H9 (cell line): ENCODE measurements at regions not wholly inside any gene's neighbourhood (a gene's known extent, or its start where the extent isn't known, plus 50 kb on each side); places are given as distances from the start of the nearest gene placed in this dataset.

Experiments
- DNase-seq: peaks from one replicate; pipeline ENCODE4 v3.0.0-alpha.2; 2017
- H2AFZ ChIP-seq: one replicate; pipeline ENCODE4 v1.6.1; 2013; ENCODE audit warnings: mild to moderate bottlenecking, low read length, control low read depth, moderate library complexity
- H2AK5ac ChIP-seq: 2 replicates; pipeline ENCODE4 v1.6.1; 2013; ENCODE audit warnings: low read length, control low read depth, mixed read lengths; ENCODE audit not compliant: insufficient read length
- H2BK120ac ChIP-seq: one replicate; pipeline ENCODE4 v1.6.1; 2013; ENCODE audit warnings: low read depth, mild to moderate bottlenecking, low read length, control low read depth, inconsistent platforms; ENCODE audit not compliant: poor library complexity, severe bottlenecking
- H2BK12ac ChIP-seq: 2 replicates; pipeline ENCODE4 v1.6.1; 2013; ENCODE audit warnings: low read length, control low read depth, mixed read lengths, low read depth; ENCODE audit not compliant: insufficient read length
- H2BK15ac ChIP-seq: 2 replicates; pipeline ENCODE4 v1.6.1; 2013; ENCODE audit warnings: low read depth, low read length, control low read depth
- H2BK20ac ChIP-seq: one replicate; pipeline ENCODE4 v1.6.1; 2013; ENCODE audit warnings: low read depth, mild to moderate bottlenecking, low read length, control low read depth, inconsistent platforms; ENCODE audit not compliant: poor library complexity, severe bottlenecking
- H2BK5ac ChIP-seq: 2 replicates; pipeline ENCODE4 v1.6.1; 2013; ENCODE audit warnings: low read length, control low read depth, mixed read lengths; ENCODE audit not compliant: insufficient read length
- H3K14ac ChIP-seq: 2 replicates; pipeline ENCODE4 v1.6.1; 2013; ENCODE audit warnings: low read length, control low read depth; ENCODE audit not compliant: insufficient read depth
- H3K18ac ChIP-seq: 2 replicates; pipeline ENCODE4 v1.6.1; 2013; ENCODE audit warnings: low read depth, mild to moderate bottlenecking, mixed read lengths, low read length, control low read depth; ENCODE audit not compliant: insufficient read length
- H3K23ac ChIP-seq: 2 replicates; pipeline ENCODE4 v1.6.1; 2013; ENCODE audit warnings: low read length, control low read depth, mixed read lengths, low read depth; ENCODE audit not compliant: insufficient read length
- H3K23me2 ChIP-seq: 2 replicates; pipeline ENCODE4 v1.6.1; 2013; ENCODE audit warnings: low read depth, mild to moderate bottlenecking, mixed read lengths, low read length, control low read depth; ENCODE audit not compliant: insufficient read length, poor library complexity, severe bottlenecking
- H3K27ac ChIP-seq: 2 replicates; pipeline ENCODE4 v1.5.1; 2013; ENCODE audit warnings: low read length, control low read depth, mixed read lengths, low read depth; ENCODE audit not compliant: insufficient read length
- H3K27me3 ChIP-seq: 2 replicates; pipeline ENCODE4 v1.6.1; 2013; ENCODE audit warnings: low read length, control low read depth, inconsistent platforms; ENCODE audit not compliant: insufficient read depth
- H3K4ac ChIP-seq: 2 replicates; pipeline ENCODE4 v1.6.1; 2013; ENCODE audit warnings: low read depth, mild to moderate bottlenecking, control low read depth, inconsistent platforms, low read length, moderate library complexity
- H3K4me1 ChIP-seq: 2 replicates; pipeline ENCODE4 v1.6.1; 2013; ENCODE audit warnings: low read length, control low read depth, inconsistent platforms; ENCODE audit not compliant: insufficient read depth
- H3K4me2 ChIP-seq: 2 replicates; pipeline ENCODE4 v1.6.1; 2013; ENCODE audit warnings: low read length, control low read depth, mixed read lengths; ENCODE audit not compliant: insufficient read length, insufficient read depth
- H3K56ac ChIP-seq: 2 replicates; pipeline ENCODE4 v1.6.1; 2013; ENCODE audit warnings: low read depth, mild to moderate bottlenecking, mixed read lengths, low read length, control low read depth; ENCODE audit not compliant: insufficient read length
- H3K79me1 ChIP-seq: 2 replicates; pipeline ENCODE4 v1.6.1; 2013; ENCODE audit warnings: low read depth, mild to moderate bottlenecking, moderate library complexity, low read length, control low read depth, inconsistent platforms; ENCODE audit not compliant: insufficient read depth, poor library complexity, severe bottlenecking
- H3K79me2 ChIP-seq: 2 replicates; pipeline ENCODE4 v1.6.1; 2013; ENCODE audit warnings: low read length, control low read depth, inconsistent platforms; ENCODE audit not compliant: insufficient read depth
- H3K9ac ChIP-seq: 2 replicates; pipeline ENCODE4 v1.6.1; 2013; ENCODE audit warnings: low read length, control low read depth, mixed read lengths; ENCODE audit not compliant: insufficient read length; ENCODE audit errors: extremely low read depth
- H3K9me3 ChIP-seq: one replicate; pipeline ENCODE4 v1.6.1; 2013; ENCODE audit warnings: low read depth, low read length, inconsistent platforms; ENCODE audit not compliant: control insufficient read depth
- H3T11ph ChIP-seq: one replicate; pipeline ENCODE4 v1.6.1; 2013; ENCODE audit warnings: mild to moderate bottlenecking, low read length, control low read depth, inconsistent platforms
- H4K20me1 ChIP-seq: one replicate; pipeline ENCODE4 v1.6.1; 2013; ENCODE audit not compliant: control insufficient read depth, insufficient read length, insufficient read depth
- H4K5ac ChIP-seq: 2 replicates; pipeline ENCODE4 v1.6.1; 2013; ENCODE audit warnings: low read depth, mild to moderate bottlenecking, mixed read lengths, low read length, control low read depth; ENCODE audit not compliant: insufficient read length
- H4K8ac ChIP-seq: replicated peaks from 2 replicates; pipeline ENCODE4 v1.6.1; 2013; ENCODE audit warnings: low read length, control low read depth, mixed read lengths, low read depth; ENCODE audit not compliant: insufficient read length
- H4K91ac ChIP-seq: 2 replicates; pipeline ENCODE4 v1.6.1; 2013; ENCODE audit warnings: low read depth, mild to moderate bottlenecking, moderate library complexity, mixed read lengths, low read length, control low read depth; ENCODE audit not compliant: insufficient read length
- H3K27ac Mint-ChIP-seq, 3 experiments: 2 replicates in 2 of 3; 3 replicates in 1 of 3; pipeline ENCODE4 v1.8.0; 2020 to 2021; ENCODE audit warnings: mixed read lengths in 3 of 3, mild to moderate bottlenecking in 1 of 3, moderate library complexity in 1 of 3
- H3K27me3 Mint-ChIP-seq: 2 replicates; pipeline ENCODE4 v1.8.0; 2021; ENCODE audit warnings: low read depth, mild to moderate bottlenecking, moderate library complexity, mixed read lengths
- H3K36me3 Mint-ChIP-seq, 3 experiments: 2 replicates in 2 of 3; 3 replicates in 1 of 3; pipeline ENCODE4 v1.8.0; 2020 to 2021; ENCODE audit warnings: low read depth in 3 of 3, mixed read lengths in 3 of 3; ENCODE audit not compliant: insufficient read depth in 1 of 3
- H3K4me1 Mint-ChIP-seq, 2 experiments: 2 replicates each; pipeline ENCODE4 v1.8.0; 2020; ENCODE audit warnings: mixed read lengths in 2 of 2
- H3K4me3 Mint-ChIP-seq, 2 experiments: 2 replicates in 1 of 2; 3 replicates in 1 of 2; pipeline ENCODE4 v1.8.0; 2020 to 2021; ENCODE audit warnings: mild to moderate bottlenecking in 2 of 2, mixed read lengths in 2 of 2, moderate library complexity in 1 of 2
- H3K9me3 Mint-ChIP-seq, 2 experiments: 2 replicates in 1 of 2; 3 replicates in 1 of 2; pipeline ENCODE4 v1.8.0; 2020; ENCODE audit warnings: mild to moderate bottlenecking in 2 of 2, mixed read lengths in 2 of 2, moderate library complexity in 1 of 2
- WGBS: extraction: QIAGEN DNeasy Blood & Tissue Kit; methylation state at CpG from one replicate; pipeline ENCODE4 v1.1.7; 2013; ENCODE audit warnings: missing lambda C conversion rate, low lambda C conversion rate, mixed read lengths; ENCODE audit not compliant: insufficient read length; ENCODE audit errors: extremely low coverage; 5-methylcytosine and 5-hydroxymethylcytosine counted together
- TF ChIP-seq, protein P1 (sequence below): fragments of 200-600 bp; sonication (generic); conservative IDR thresholded peaks from 3 replicates; pipeline ENCODE4 v1.8.0; 2021; ENCODE audit warnings: antibody characterized with exemption, mild to moderate bottlenecking

DNA sequence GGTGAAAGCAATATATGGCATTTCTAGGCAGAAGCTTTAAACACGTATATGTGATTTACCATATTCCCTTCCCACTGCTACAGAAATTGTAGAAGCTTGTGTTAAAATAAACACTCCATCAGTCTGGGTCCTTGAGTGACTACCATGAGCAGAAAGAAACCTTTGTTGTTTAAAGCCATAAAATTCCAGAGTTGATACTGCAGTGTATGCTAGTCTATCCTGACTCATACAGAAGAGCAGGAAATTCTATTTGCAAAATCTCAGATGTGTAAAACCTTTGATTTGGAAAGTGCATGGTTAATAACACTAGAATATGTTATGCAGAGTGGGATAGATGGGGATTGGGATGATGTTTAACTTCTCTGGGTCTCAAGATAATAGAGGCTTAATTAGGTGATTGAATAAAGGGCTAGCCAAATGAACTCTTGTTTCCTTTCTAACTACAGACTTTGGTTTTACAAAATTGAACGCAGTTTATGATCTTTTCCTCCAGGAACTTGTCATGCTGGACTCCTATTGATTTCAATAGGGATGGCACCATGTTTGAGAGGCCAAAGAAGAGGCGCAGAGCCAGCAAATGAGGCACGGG is 282.7 kb upstream of the VLDLR start:
- H2BK12ac ChIP-seq: no peak overlapping the region
- H3K56ac ChIP-seq: no peak overlapping the region
- TF ChIP-seq, protein P1, sequence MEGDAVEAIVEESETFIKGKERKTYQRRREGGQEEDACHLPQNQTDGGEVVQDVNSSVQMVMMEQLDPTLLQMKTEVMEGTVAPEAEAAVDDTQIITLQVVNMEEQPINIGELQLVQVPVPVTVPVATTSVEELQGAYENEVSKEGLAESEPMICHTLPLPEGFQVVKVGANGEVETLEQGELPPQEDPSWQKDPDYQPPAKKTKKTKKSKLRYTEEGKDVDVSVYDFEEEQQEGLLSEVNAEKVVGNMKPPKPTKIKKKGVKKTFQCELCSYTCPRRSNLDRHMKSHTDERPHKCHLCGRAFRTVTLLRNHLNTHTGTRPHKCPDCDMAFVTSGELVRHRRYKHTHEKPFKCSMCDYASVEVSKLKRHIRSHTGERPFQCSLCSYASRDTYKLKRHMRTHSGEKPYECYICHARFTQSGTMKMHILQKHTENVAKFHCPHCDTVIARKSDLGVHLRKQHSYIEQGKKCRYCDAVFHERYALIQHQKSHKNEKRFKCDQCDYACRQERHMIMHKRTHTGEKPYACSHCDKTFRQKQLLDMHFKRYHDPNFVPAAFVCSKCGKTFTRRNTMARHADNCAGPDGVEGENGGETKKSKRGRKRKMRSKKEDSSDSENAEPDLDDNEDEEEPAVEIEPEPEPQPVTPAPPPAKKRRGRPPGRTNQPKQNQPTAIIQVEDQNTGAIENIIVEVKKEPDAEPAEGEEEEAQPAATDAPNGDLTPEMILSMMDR: no peak
- H3K9ac ChIP-seq: no peak overlapping the region
- no peak overlapping the region for H2BK120ac ChIP-seq
- Mint-ChIP-seq H3K36me3 (no peaks in the 10 kb centered on the region; a peak in 2 of 7 replicates), H3K4me3 (no peak overlapping the region), H3K4me1 (peaks cover 2 to 4% of the 10 kb centered on the region in 2 experiments; a peak in 3 of 4 replicates), H3K27me3 (no peaks in the 10 kb centered on the region), H3K9me3 (no peaks in the 10 kb centered on the region), H3K27ac (no peak overlapping the region)
- no peak overlapping the region for H3K23ac ChIP-seq
- H3K14ac ChIP-seq: no peak overlapping the region
- H3K23me2 ChIP-seq: no peaks in the 10 kb centered on the region
- no peak overlapping the region for H2AFZ ChIP-seq
- no peak overlapping the region for H2BK5ac ChIP-seq
- no peak overlapping the region for H3K4ac ChIP-seq
- H4K91ac ChIP-seq: no peak overlapping the region
- H3K18ac ChIP-seq: no peak overlapping the region
- no peak overlapping the region for H3K27ac ChIP-seq
- H3K27me3 ChIP-seq: no peaks in the 10 kb centered on the region
- H4K5ac ChIP-seq: no peak overlapping the region
- H3K9me3 ChIP-seq: no peaks in the 10 kb centered on the region
- no peak for DNase-seq
- no peaks in the 10 kb centered on the region for H3K79me1 ChIP-seq
- no peaks in the 10 kb centered on the region; the same call in 1 of the 2 replicates for H3K79me2 ChIP-seq
- no peaks in the 10 kb centered on the region for H4K20me1 ChIP-seq
- no peak overlapping the region for H2BK15ac ChIP-seq
- WGBS: no CpG with 5 or more reads among the region's 4 CpGs
- H3T11ph ChIP-seq: no peak overlapping the region
- no peak overlapping the region for H3K4me2 ChIP-seq
- H3K4me1 ChIP-seq: no peaks in the 10 kb centered on the region
- no peak overlapping the region for H2BK20ac ChIP-seq
- H4K8ac ChIP-seq: no peak overlapping the region
- no peak overlapping the region for H2AK5ac ChIP-seq
